HL-60 (cell line): ENCODE measurements at regions not wholly inside any gene's neighbourhood (a gene's known extent, or its start where the extent isn't known, plus 50 kb on each side); places are given as distances from the start of the nearest gene placed in this dataset.
"Not testable (repeated sequence)": the region's sequence is repeated elsewhere in the genome, so short reads cannot be mapped to it uniquely, and the experiment has no call there.

Source experiments
- DNase-seq, 2 experiments: peaks; one replicate each; pipeline ENCODE4 v3.0.0-alpha.2; 2010 to 2020; ENCODE audit warnings: low read depth in 1 of 2, low spot score in 1 of 2
- H3K27ac ChIP-seq: fragments of 250-450 bp; sonication (Bioruptor Pico); replicated peaks from 2 replicates; pipeline ENCODE4 v1.5.1; 2020; ENCODE audit warnings: mild to moderate bottlenecking, moderate library complexity
- H3K27me3 ChIP-seq: fragments of 250-450 bp; sonication (Bioruptor Pico); 2 replicates; pipeline ENCODE4 v1.5.1; 2021; ENCODE audit warnings: mild to moderate bottlenecking, moderate library complexity; ENCODE audit not compliant: insufficient read depth, poor library complexity, severe bottlenecking
- H3K4me3 ChIP-seq: replicated peaks from 2 replicates; pipeline ENCODE4 v1.5.1; 2011; ENCODE audit warnings: mild to moderate bottlenecking, control low read depth, low read length; ENCODE audit not compliant: insufficient read depth
- GABPA ChIP-seq: IDR thresholded peaks from 2 replicates; pipeline ENCODE4 v1.6.1; 2012; ENCODE audit warnings: low read depth
- POLR2AphosphoS5 ChIP-seq: IDR thresholded peaks from 2 replicates; pipeline ENCODE4 v1.6.1; 2012; ENCODE audit warnings: low read depth
- SPI1 ChIP-seq: IDR thresholded peaks from 2 replicates; pipeline ENCODE4 v1.6.1; 2012; ENCODE audit warnings: low read depth, mild to moderate bottlenecking, borderline replicate concordance
- TF ChIP-seq, protein P1 (sequence below): IDR thresholded peaks from one replicate; pipeline ENCODE4 v1.5.1; 2011; ENCODE audit warnings: low read length, control low read depth, inconsistent platforms; ENCODE audit not compliant: insufficient read depth
- TF ChIP-seq, protein P2 (sequence below): IDR thresholded peaks from 2 replicates; pipeline ENCODE4 v1.6.1; 2012; ENCODE audit warnings: low read depth; ENCODE audit not compliant: insufficient replicate concordance

DNA sequence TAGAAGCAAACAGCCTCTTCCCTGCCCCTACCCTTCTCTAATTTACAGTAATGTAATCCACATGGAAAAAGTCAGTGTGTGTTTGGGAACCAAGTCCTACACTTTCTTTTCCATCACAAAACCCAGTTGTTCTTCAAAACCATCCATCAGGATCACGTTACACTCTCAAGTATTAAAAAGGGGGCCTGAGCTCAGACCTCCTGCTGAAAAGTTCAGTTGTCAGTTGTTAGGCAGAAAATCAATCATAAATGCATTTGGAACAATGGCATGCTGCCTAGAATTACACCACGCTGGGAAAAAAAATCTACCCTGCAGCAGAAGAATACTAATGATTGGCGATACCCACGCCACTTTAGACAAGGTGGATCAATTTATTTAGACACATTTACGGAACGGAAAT, 236.5 kb downstream of the PARM1 start:
- Histone ChIP-seq H3K27ac (no peak overlapping the region), H3K4me3 (no peak overlapping the region), H3K27me3 (no peaks in the 10 kb centered on the region)
- no peak for TF ChIP-seq GABPA
- TF ChIP-seq, protein P1, sequence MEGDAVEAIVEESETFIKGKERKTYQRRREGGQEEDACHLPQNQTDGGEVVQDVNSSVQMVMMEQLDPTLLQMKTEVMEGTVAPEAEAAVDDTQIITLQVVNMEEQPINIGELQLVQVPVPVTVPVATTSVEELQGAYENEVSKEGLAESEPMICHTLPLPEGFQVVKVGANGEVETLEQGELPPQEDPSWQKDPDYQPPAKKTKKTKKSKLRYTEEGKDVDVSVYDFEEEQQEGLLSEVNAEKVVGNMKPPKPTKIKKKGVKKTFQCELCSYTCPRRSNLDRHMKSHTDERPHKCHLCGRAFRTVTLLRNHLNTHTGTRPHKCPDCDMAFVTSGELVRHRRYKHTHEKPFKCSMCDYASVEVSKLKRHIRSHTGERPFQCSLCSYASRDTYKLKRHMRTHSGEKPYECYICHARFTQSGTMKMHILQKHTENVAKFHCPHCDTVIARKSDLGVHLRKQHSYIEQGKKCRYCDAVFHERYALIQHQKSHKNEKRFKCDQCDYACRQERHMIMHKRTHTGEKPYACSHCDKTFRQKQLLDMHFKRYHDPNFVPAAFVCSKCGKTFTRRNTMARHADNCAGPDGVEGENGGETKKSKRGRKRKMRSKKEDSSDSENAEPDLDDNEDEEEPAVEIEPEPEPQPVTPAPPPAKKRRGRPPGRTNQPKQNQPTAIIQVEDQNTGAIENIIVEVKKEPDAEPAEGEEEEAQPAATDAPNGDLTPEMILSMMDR, result no peak
- TF ChIP-seq SPI1, result no peak
- TF ChIP-seq POLR2AphosphoS5, result no peak
- TF ChIP-seq, protein P2, sequence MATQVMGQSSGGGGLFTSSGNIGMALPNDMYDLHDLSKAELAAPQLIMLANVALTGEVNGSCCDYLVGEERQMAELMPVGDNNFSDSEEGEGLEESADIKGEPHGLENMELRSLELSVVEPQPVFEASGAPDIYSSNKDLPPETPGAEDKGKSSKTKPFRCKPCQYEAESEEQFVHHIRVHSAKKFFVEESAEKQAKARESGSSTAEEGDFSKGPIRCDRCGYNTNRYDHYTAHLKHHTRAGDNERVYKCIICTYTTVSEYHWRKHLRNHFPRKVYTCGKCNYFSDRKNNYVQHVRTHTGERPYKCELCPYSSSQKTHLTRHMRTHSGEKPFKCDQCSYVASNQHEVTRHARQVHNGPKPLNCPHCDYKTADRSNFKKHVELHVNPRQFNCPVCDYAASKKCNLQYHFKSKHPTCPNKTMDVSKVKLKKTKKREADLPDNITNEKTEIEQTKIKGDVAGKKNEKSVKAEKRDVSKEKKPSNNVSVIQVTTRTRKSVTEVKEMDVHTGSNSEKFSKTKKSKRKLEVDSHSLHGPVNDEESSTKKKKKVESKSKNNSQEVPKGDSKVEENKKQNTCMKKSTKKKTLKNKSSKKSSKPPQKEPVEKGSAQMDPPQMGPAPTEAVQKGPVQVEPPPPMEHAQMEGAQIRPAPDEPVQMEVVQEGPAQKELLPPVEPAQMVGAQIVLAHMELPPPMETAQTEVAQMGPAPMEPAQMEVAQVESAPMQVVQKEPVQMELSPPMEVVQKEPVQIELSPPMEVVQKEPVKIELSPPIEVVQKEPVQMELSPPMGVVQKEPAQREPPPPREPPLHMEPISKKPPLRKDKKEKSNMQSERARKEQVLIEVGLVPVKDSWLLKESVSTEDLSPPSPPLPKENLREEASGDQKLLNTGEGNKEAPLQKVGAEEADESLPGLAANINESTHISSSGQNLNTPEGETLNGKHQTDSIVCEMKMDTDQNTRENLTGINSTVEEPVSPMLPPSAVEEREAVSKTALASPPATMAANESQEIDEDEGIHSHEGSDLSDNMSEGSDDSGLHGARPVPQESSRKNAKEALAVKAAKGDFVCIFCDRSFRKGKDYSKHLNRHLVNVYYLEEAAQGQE, result no peak
- no peak for DNase-seq

DNA sequence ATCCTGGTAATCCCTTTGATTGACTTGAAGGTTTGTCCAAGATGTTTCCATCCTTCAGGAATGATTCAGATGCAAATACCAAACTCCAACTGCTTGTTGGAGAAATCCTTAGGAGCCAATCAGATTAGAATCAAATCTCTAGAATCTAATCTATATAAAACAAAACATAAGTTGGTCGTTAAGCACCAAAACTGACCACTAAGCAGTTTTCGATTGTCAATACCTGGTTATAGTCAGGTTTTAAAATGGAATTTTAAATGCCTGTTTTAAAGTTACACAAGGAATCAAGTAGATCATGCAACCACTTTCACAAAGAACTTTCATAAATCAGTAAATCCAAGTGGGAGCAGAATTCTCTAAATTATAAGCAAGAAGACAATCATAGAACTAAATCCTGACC, 236.1 kb downstream of the PARM1 start:
- TF ChIP-seq GABPA, result no peak
- TF ChIP-seq SPI1, result no peak
- TF ChIP-seq, protein P2, result no peak
- TF ChIP-seq, protein P1, result no peak
- TF ChIP-seq POLR2AphosphoS5, result no peak
- DNase-seq, result no peak
- no peaks in the 10 kb centered on the region for H3K27me3 ChIP-seq
- H3K4me3 ChIP-seq, result no peak overlapping the region
- no peak overlapping the region for H3K27ac ChIP-seq

DNA sequence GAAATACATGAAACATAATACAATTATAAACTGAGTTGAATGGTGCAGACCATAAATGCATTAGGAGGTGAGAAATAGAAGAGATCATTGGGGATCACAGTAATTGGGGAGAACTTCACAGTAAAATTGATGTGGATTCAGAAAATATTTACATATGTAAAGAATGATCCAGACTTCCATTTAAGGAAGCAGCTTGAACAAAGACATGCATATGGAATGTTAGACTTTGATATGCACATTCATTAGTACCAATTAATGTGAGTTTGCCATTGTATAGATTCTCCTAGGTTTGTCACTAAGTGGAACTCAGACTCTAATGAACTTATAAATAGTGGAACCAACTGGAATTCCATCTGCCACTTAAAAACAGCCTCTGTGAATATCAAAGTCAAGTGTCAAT, 235.6 kb downstream of the PARM1 start:
- H3K27ac ChIP-seq, result no peak overlapping the region
- no peaks in the 10 kb centered on the region for H3K27me3 ChIP-seq
- H3K4me3 ChIP-seq, result no peak overlapping the region
- no peak for DNase-seq
- TF ChIP-seq SPI1, result no peak
- TF ChIP-seq POLR2AphosphoS5, result no peak
- TF ChIP-seq, protein P2, result no peak
- no peak for TF ChIP-seq GABPA
- TF ChIP-seq, protein P1, result no peak

DNA sequence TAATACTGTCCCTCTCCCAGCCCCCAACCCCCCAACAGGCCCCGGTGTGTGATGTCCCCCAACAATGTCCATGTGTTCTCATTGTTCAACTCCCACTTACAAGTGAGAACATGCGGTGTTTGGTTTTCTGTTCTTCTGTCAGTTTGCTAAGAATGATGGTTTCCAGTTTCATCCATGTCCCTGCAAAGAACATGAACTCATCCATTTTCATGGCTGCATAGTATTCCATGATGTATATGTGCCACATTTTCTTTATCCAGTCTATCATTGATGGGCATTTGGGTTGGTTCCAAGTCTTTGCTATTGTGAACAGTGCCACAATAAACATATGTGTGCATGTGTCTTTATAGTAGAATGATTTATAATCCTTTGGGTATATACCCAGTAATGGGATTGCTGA, 232.2 kb downstream of the PARM1 start:
- not testable (repeated sequence) for H3K27me3 ChIP-seq, H3K4me3 ChIP-seq, H3K27ac ChIP-seq, DNase-seq
